SIG-M5 treated with dmso at 0.1 percent for 504 hours (cell line): ENCODE measurements at regions not wholly inside any gene's neighbourhood (a gene's known extent, or its start where the extent isn't known, plus 50 kb on each side); places are given as distances from the start of the nearest gene placed in this dataset.

Experiments
- DNase-seq: peaks from one replicate; lab custom pipeline; 2025; ENCODE audit not compliant: unreplicated experiment; lab: John Stamatoyannopoulos, UW

DNA sequence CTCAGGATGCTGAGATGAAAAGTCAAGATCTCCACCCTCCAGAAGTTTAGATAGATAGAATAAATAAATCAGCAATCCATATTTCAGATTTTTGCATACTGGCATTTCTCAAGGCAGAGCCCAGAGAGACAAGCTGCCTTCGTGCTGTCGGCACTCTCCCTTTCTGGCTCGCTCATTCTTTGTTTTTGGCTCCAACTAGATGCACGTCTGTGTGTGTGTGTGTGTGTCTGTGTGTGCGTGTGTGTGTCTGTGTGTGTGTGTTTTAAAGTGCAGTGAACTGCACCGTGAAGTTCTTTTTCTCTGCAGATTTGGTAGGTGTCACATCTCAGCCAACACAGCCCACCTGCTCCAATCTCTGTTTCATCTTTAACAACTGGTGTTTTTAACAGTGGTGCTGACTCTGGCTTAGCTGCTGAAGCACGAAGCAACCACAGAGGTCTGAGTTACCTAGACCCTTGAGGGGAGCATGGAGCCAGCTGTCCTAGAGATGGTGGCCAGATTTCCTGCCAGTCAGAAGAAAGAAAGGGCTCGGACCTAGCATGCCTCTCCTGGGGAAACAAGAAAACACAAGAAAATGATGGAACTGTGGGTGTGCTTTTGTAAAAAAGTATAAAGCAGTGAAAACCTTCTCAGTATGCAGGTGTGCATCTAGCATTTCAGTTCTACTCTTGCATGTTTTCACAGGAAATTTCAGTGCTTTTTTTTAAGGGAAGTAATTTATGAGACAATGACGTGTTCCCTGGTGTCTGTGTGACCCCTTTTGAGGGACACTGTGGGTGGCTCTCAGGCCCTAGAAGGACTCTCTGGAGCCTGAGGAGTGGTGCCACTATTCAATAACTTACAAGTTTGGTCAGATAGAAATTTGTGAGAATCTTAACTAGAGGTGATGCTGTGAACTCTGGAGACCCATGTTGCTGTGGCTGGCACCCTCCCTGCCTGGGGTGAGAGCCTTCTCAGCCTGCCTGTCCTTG is 364.3 kb downstream of the RNF144A start:
- DNase-seq = no peak

DNA sequence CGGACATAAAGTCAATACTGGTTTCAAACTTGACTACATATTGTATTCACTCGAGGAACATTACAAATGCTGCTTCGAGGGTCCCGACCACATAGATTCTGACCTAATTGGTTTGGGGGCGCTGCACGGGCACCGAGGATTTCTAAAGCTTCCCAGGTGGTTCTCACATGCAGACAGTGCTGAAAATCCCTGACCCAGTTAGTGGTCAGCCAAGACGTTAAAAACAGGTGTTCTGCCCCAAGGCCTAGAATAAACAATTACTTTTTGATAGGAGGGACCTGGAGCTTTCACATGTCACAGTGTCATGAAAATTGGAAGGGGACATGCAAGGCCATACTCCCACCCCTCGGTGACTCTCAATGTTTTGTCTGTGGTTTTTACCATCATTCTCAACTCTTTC is 368.9 kb downstream of the RNF144A start:
- no peak for DNase-seq

DNA sequence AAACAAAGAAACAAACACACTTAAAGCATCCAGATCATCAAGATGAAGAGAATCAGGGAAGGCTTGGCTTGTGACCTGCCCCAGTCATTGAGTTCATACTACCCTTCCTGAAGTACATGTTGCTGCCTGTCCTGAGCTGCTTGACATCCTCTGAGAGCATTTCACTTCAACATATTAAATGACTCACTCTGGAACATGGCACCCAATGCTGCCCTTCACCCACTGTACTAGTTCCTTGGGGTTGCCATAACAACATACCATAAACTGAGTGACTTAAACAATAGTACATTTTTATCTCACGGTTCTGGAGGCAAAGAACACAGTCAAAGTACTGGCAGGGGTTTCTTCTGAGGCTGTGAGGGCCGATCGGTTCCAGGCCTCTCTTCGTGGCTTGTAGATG is 371.3 kb downstream of the RNF144A start:
- DNase-seq = no peak

DNA sequence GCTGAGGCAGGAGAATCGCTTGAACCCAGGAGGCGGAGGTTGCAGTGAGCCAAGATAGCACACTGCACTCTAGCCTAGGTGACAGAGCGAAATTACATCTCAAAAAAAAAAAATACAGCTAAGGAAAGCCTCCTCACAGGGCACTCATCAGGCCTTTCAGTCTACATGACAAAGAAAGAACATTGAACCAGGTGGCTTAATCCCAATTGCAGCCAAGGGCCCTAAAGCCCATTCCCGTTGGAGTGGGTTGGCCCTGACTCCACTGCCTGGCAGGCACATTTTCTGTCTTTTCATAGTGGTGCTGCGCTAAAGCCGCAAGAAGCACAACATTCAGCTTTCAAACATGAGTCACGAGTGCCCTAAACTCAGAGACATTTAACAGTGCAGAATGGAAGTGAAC is 372.5 kb downstream of the RNF144A start:
- DNase-seq = no peak

DNA sequence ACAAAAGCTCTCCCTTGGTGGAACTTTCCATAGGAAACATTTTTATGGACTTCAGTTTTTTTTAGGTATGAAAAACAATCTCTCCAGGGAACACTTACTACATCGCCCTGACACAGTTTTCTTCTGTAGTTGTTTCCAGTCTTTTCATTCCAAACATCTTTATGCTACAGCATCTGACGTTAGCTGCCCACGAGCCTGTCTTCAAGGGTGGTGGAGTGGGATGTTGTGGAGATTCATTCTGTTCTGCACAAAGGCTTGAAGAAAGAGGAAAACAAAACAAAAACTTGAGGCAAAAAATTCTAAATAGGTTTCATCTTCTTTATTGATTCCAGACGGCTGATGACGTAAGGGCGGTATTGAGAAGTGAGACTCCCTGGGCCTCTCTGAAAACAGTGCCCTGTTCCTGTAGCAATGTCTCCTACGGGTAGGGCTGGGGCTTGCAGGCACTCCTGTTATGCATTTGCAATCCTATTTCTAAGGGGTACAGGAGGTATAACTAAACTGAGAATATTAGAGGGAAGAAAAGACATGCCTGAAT is 375.0 kb downstream of the RNF144A start:
- DNase-seq = no peak

DNA sequence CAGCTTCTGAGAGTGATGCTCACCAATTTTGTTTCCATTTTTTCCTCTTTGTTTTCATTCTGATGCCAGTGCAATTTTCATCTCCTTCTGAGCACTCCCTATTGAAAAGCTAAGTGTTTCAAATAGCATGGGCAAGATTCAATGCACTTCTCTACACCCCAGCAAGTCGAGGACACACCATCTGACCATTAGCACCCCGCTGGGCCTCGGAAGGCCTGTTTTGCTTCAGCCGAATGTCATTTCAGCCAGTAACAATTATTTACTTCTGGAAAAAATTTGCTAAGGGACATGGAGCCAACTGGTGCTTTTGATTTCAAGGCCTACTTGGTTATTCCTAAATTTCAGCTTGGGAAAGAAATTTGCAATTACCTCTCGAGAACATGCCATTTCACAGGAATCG is 392.4 kb downstream of the RNF144A start:
- DNase-seq = no peak

DNA sequence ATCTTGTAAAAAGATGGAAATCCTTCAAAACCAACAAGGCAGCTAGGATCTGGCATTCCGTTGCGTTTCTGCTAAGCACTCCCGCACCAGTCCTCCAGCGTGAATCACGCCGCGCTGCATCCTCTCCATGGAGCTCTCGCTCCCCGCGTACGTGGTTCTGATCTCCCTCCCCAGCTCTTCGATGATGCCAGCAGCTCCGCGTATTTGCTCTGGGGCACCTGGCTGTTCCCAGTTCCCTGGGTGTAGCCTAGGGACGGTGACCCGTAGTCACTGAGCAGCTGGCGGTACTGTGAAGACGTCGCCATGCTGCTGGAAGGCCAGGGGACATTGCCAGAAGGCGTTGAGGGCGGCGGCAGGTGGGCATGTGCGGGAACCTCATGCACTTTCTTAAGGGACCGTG is 407.5 kb downstream of the RNF144A start:
- DNase-seq = no peak

DNA sequence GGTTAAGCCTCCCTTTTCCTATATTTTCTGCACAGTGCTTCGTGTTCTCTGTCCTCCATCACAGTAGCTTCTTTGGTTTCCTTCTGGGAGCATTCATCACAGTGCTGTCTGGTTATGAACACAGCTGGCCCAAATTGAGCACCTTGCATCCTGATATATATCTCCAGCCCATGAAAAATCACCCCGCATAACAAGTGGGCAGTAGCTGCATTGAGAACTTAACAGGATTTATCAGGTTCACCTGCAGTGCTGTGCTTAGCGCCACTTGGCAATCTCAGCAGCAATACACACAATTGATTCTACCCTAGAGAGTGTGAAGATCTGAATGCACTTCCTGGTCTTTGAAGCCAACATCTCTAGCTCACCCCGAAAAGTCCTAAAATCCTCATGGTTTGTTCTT is 408.0 kb downstream of the RNF144A start:
- DNase-seq = no peak

DNA sequence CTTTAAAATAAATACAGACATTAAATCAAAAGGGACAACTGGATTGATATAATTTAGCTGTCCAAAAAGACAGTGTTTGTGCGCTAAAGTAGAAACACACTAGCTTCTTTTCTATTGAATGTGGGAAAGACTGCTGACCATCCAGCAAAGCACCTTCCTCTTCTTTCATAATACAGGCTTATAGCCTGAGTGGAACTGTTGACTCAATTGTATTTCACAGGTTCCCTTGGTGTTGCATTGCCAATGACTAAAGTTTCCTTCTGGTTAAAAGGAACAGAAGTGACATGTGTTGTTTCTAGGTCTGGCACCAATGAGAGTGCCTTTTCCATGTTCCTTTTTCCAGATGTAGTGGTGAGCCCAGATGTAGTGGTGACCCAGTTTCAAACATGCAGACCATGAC is 412.3 kb downstream of the RNF144A start:
- no peak for DNase-seq

DNA sequence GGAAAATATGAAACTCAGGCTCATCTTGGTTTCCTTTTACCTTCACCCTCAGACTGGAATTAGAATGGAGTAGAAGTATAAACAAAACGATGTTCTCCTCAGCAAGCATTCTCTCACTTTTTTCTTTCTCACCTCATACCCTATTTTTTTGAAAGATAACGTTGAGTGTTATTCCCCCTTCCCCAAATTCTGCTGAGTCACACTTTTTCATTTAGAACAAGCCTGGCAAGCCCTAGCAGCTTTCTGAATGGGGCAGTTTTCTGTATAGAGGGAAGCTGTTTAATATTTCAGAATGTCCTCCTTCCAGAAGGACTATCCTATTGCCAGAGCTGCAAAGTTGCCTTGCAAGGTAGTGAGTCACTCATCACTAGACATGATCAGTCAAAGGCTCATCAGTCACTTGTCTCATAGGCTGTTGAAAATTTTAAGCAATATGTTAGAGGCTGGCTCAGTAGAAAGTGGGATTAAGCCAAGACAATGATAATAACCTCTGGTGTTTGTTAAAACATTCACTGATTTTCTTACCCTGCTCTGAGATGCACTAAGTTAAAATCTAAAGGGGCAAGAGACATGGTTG is 416.1 kb downstream of the RNF144A start:
- no peak for DNase-seq

DNA sequence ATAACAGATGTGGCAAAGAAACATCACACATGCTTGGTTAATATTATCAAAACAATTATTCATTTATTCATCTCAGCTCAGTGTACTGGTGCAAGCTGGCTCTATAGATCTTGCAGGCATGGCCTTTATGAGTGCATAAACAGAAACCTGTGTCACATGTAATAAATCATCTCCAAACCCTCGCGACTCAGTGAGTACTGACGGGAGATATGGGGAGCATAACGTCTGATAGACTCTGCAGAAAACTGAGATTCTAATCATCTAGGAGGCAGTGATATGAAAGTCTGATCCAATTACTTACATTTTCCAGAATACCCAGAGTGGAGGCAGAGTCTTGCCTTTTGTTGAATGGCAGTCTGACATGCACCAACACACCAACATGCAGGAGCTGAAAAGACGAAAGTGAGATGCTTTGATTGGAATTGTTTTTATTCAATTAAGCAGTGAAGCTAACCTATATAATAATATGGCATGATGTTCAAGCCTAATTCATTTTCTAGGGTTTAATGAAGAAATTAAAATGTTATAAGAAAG is 416.8 kb downstream of the RNF144A start:
- DNase-seq = no peak

DNA sequence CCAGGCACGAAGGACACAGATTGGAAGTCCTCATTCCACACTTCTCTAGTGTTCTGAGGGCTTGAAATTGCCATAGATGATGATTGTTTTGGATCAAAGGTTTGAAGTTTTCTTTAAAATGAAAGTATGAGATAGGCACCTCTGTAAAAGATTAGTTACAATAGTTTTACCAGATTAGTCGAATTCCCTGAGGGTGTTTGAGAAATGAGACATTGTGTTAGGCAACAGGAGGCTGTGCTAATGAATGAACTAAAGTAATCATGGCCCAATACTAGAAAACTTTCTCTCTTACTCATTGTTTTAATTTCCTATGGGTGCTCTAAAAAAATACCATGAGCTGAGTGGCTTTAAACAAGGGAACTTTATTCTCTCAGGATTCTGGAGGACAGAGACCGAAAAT is 421.7 kb downstream of the RNF144A start:
- DNase-seq = no peak

DNA sequence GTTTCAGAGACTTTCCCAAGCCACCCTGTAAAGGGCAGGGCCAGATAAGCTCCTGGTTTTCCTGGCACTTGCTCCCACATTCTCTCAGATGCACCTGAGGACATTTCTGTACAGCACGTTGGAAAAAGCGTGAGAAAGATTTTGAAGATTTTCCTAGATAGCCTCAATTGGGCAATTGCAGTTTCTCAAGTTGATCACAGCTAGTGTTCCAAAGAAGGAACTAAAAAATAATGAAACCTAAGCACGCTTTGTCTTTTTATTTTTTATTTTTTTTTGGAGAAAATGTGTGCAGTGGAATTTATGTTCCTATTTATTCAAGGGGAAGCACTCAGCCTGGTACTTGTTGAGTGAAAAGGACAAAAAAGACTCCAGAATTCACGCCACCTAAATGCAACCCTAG is 429.1 kb downstream of the RNF144A start:
- no peak for DNase-seq

DNA sequence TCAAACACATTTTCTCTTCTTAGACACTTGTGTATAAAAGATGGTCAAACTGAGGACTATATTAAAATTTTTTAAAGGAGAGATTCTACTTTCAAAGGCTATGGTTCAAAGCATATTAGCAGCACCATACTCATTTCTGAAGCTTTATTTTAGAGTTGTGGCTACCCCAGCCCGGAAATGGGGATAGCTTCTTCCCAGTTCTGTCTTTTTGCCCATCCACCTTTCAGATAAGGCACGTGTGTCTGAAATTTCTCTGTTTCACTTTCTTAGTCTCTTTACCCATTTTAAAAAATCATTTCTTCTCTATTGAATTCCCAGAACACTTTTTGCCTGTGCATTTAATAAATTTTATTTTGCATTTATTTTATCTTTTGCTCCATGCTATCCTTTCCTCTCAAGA is 431.5 kb downstream of the RNF144A start:
- DNase-seq = no peak

DNA sequence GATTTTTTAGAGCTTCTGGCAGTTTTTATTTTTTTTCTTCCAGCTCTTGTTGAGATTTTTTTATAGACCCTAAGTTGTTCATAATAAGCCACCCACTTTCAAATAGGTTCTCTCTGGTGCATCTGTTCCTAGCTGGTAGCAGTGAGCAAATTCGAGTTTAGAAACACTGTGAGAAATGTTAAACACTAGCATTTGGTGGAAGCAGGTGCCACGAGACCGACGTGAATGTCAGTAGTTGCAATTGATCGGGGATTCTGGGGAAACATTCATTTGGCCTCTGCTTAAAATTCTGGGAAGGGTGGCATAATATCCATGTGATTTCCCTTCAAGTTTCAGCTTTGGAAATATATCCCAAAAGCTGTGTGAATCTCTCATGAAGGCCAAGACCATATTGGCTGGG is 435.0 kb downstream of the RNF144A start:
- DNase-seq = no peak

DNA sequence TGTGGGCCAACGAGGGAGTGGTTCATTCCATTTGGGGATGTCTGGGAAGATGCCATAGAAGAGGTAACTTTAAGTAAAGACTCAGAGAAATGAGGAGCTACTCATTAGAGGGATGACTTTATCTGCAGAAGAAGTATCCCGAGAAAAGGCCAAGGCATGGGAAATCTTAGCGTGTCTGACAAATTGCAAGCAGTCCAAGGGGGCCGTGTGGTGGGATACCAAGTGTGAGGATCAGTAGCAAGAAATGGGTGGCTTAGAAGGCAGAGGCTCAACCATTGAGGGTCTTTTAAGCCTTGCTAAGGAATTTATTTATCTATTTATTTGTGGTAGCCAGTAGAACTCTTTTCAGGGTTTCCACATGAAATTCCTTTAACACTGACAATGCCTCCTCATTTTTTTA is 436.4 kb downstream of the RNF144A start:
- DNase-seq = no peak

DNA sequence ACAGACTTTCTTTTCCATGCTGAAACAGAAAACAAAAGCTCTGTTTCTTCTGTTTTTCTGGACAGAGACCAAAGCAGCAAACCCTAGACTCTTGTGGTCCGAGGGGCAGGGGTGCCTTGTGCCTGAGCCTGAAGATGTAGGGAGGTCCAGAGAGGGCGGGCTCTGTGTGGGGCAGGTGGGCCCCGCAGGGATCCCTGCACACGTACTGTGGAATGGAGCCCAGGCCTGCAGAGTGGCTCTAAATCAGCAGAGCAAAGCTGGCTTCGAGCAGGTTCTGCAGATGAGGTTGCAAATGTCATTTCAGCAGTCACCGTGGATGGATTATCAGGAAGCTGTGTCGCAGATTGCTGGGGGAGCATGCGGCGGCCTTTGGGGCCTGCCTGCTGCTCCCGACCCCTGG is 438.6 kb downstream of the RNF144A start:
- DNase-seq = no peak

DNA sequence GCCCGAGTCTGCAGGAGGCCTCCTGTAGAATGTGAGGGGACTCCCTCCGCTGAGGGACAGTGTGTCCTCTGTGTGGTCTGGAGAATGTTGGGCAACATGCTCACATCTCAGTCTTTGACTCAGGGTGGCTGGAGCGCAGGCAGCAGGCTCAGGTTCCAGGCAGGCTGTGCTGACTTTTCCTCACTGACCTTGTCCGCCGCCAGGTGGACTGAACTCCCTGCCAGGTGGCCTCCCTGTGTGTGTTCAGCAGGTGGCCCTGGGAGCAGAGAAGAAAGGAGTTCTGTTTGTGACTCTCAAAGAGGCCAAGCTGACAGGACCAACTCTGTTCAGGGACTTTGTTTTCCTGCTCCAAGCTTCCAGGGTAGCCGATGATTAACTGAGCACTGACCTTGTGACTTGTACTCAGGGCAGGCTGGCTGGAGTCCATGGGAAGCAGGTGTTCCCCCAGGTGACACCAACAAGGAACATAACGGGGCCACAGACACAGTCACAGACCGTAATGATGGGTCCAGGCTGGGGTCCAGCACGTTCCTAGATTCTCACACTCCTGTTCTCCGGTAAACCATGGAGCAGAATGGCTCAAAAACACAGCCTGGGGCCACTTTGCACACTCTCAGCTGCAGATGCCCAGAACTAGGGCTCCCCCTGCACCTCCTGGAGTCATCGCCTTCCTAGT is 439.8 kb downstream of the RNF144A start:
- no peak for DNase-seq

DNA sequence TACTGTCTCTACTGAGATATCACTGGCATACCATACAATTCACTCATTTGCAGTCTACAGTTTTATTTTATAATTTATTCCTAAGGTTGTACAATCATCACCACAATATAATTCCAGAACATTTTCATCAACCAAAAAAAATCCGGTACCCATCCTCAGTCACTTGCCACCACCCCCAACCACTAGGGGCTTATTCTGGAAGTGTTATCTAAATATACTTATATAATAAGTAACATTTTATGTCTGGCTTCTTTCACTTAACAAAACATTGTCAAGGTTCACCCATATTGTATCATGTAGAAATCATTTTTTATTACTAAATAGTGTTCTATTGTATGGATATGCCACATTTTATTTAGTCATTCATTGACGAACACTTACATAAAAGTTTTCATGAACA is 440.8 kb downstream of the RNF144A start:
- no peak for DNase-seq

DNA sequence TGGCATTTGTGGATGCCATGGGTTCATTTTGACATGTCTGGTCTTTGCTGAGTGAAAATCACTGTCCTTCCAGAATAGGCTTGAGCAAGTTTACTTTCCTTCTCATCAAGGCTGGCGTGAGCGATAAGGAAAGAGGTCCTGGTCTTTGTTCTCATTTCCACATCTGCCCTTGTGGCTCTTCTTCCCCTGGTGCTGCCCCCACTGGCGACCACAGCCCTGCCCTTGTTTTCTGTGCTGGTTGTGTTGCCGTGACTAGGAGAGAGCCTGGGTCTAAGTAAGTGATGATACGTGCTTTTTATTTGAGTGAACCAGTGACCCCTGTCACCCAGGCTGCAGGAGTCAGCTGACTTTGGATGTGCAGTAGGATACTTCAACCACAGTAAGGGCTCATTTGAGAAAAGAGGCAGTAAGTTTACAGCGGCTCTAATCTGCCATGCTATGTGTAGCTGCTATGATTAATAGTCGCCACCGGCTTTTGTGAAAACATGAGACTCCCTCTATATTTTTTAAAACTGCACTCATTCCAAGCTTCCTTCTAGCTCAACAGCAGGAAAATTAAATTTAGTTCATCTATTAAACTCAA is 441.7 kb downstream of the RNF144A start:
- DNase-seq = no peak

DNA sequence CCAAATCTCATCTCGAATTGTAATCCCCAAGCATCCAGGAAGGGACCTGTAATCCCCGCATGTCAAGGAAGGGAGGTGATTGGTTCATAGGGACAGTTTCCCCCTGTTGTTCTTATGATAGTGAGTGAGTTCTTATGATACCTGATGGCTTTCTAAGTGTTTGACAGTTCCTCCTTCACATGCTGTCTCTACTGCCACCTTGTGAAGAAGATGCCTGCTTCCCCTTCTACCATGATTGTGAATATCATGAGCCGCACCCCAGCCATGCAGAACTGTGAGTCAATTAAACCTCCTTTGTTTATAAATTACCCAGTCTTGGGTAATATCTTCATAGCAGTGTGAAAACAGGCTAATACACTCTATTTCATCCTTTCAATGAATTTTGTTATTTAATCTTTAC is 446.7 kb downstream of the RNF144A start:
- DNase-seq = no peak
